Astrocyte (in vitro differentiated cells and primary cell): ENCODE measurements at regions not wholly inside any gene's neighbourhood (a gene's known extent, or its start where the extent isn't known, plus 50 kb on each side); places are given as distances from the start of the nearest gene placed in this dataset.

Experiments used
- EZH2 ChIP-seq: IDR thresholded peaks from 2 replicates; pipeline ENCODE4 v1.6.1; 2012; ENCODE audit warnings: mild to moderate bottlenecking, low read length, inconsistent platforms; ENCODE audit not compliant: insufficient read depth
- TF ChIP-seq, protein P1 (sequence below): IDR thresholded peaks from 2 replicates; pipeline ENCODE4 v1.5.1; 2011; ENCODE audit warnings: low read depth, mild to moderate bottlenecking, inconsistent platforms, low read length, moderate library complexity; ENCODE audit not compliant: insufficient read depth

DNA sequence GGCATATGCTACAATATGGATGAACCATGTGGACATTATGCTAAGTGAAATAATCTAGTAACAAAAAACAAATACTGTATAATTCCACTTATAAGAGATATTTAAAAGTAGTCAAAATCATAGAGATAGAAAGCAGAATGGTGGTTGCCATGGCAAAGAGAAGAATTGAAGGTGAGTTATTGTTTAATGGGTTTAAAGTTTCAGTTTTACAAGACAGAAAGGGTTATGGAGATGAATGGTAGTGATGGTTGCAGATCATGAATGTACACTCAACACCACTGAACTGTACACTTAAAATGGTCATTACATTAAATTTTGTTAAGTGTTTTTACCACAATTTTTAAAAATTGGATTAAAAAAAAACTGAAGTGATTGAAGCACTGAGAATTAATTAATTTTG is 298.2 kb upstream of the ZC3H15 start:
- TF ChIP-seq, protein P1, sequence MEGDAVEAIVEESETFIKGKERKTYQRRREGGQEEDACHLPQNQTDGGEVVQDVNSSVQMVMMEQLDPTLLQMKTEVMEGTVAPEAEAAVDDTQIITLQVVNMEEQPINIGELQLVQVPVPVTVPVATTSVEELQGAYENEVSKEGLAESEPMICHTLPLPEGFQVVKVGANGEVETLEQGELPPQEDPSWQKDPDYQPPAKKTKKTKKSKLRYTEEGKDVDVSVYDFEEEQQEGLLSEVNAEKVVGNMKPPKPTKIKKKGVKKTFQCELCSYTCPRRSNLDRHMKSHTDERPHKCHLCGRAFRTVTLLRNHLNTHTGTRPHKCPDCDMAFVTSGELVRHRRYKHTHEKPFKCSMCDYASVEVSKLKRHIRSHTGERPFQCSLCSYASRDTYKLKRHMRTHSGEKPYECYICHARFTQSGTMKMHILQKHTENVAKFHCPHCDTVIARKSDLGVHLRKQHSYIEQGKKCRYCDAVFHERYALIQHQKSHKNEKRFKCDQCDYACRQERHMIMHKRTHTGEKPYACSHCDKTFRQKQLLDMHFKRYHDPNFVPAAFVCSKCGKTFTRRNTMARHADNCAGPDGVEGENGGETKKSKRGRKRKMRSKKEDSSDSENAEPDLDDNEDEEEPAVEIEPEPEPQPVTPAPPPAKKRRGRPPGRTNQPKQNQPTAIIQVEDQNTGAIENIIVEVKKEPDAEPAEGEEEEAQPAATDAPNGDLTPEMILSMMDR, result no peak
- no peak for TF ChIP-seq EZH2
